ENCODE measurements at regions not wholly inside any gene's neighbourhood (a gene's known extent, or its start where the extent isn't known, plus 50 kb on each side); places are given as distances from the start of the nearest gene placed in this dataset.
"Not testable (repeated sequence)": the region's sequence is repeated elsewhere in the genome, so short reads cannot be mapped to it uniquely, and the experiment has no call there.

DNA sequence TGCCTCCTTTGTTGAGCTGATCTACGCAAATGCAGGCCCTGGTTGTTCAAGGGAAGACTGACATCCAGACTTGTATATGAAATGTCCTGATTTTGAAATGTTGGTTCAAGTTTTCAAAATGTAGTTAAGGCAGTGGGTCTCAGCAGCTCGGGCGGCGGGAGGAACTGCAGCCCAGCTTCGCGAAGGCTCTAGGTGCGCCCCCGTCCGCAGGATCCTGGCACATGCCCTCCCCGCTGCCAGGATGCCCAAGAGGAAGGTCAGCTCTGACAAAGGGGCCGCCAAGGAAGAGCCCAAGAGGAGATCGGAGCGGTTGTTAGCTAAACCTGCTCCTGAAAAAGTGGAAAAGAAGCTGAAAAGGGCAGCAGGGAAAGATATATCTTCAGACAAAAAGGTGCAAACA, 1310.1 kb downstream of the ADGRL3 start:
- DNase-seq: no peak

- DNase-seq: no peak
Observed at GRCh38 chr4:62500296-62500695, 1300.2 kb downstream of the ADGRL3 start.

- DNase-seq: no peak
Observed at GRCh38 chr4:62495032-62495431, 1294.9 kb downstream of the ADGRL3 start.

- DNase-seq: not testable (repeated sequence)
Observed at GRCh38 chr4:62491756-62492155, 1291.6 kb downstream of the ADGRL3 start.

DNA sequence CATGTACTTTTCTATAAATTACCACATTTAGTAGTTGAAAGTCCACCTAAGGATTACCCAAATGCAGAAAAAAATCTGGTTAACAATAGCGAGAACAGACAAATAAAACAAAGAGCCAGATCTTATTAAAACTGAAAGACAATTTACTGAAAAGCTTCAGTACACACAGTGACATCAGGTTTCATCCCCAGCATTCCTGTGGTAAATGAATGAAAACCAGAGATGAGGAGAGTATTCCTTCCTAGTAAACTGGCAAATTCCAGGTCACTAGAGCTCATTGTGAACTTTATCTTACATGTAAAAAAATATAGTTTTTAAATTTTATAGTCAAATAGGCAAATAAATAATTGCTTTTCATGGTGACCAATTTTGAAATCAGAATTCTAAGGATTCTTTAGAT, 1290.5 kb downstream of the ADGRL3 start:
- DNase-seq: no peak

DNA sequence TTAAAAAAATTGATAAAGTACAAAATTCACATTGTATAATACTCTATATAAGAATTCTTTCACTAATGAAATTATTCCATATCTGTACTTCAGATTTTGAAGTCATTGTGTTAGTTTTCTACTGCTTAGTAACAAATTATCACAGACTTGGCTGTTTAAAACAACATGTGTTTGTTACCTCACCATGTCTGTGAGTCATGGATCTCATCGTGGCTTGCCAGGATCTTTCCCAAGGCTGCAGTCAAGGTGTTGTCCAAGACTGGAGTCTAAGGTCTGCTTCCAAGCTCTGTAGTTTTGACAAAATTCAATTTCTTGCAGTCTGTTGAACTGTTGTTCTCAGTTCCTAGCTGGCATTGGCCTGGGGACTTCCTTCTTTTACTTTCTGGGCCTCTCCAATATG, 1286.9 kb downstream of the ADGRL3 start:
- DNase-seq: no peak

GRCh38 chr4:62484357-62484756, 1284.2 kb downstream of the ADGRL3 start:
- no peak for DNase-seq

- DNase-seq: no peak
Observed at GRCh38 chr4:62482355-62482754, 1282.2 kb downstream of the ADGRL3 start.

DNA sequence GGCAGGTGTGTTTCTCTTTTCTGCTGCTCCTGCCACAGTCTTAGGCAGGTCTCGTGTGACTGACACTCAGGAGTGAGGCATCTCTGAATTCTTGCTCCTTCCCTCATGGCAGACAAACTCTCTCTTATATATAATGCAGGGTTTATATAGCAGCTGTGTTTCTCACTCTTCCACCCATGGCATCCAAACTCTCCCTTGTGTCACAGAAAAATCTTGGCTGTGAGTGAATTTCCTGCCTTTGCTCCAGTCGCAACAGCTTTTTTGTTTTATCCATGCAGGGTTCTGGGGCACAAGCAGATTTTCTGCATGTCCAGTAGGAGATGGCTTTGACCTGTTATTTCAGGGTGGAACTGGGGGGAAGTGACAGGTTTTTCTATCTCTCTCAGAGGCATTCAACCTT, 1275.5 kb downstream of the ADGRL3 start:
- DNase-seq: no peak

DNA sequence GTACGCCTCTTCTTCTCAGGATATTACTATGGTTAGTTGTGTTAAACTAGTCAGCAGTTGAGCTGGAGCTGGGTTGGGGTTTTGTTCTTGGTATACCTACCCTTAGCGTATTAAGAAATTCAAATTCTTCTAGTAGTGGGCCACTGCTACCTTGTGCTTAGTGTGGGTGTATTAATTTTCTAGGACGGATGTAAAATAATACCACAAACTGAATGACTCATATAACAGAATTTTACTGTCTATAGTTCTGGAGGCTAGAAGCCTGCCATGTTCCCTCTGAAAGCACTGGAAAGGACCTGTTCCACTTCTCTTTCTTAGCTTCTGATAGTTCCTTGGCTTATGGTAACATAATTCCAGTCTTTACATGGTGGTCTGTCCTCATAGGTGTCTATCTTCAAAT, 1274.7 kb downstream of the ADGRL3 start:
- no peak for DNase-seq

DNA sequence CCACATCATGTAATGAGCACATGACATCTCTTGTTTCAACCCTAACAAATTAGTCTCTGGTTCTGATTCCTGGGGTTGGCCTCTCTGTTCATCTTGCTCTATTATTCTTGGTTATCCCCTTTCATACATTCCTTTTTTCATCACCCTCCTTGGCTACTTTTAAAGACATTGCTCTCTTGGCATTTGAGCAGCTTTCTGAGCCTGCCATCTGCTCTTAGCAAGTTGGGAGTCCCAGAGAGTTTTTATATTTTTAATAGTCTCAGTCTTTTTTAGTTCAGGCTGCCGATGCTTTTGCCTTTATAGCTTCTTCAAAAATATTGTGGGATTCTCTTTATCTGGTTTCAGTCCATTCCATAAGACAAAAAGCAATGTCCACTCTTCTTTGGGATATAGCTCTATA, 1270.9 kb downstream of the ADGRL3 start:
- DNase-seq: no peak

DNA sequence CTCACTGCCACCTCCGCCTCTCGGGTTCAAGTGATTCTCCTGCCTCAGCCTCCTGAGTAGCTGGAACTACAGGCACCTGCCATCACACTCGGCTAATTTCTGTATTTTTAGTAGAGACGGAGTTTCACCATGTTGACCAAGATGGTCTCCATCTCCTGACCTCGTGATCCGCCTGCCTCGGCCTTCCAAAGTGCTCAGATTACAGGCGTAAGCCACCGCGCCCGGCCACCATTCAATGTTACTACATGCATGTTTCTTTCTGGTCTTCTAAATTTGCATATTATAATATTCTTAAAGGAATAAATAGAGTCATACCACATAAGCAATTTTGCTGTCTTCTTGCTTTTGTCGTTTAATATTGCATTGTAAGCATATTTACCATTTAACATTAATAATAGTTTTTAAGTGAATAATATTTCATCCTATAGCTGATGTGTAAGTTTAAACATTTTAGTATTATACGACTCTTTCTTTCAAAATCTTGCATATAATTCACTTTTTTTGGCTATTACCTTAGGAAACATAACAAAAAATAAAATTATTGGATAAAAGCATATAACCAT, 1270.4 kb downstream of the ADGRL3 start:
- no peak for DNase-seq

DNA sequence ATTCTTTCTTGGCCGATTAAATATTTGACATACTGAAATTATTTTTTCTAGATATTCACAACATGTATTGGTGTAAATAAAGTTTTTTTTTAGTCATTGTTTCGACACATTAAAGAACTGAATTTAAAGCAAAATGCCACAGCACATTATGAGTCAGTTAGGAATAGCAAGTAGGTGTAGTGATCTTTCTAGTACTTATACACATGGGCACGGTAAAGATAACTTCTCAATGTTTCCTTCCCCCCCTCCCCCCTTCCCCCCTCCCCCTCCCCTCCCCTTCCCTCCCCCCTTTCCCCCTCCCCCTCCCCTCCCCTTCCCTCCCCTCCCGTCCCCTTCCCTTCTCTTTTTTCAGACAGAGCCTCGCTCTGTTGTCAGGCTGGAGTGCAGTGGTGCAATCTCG, 1269.9 kb downstream of the ADGRL3 start:
- no peak for DNase-seq

DNA sequence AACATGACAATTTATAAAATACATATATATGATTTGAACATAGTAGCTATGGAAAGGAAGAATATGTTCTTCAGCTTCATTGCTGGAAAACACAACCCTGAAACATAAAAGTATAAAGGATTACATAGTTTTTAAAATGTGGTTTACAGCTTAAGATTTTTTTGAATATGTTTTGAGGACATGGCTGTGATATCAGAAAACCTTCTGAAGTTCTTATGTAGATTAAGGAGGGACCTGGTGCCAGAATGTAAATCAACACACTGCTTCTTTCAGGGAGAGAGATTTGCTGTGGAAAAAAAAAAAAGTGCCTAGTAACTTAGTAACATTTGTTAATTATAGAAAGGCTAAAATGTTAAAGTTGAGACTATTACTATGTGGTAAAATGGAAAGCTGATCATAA, 1261.8 kb downstream of the ADGRL3 start:
- DNase-seq: no peak

DNA sequence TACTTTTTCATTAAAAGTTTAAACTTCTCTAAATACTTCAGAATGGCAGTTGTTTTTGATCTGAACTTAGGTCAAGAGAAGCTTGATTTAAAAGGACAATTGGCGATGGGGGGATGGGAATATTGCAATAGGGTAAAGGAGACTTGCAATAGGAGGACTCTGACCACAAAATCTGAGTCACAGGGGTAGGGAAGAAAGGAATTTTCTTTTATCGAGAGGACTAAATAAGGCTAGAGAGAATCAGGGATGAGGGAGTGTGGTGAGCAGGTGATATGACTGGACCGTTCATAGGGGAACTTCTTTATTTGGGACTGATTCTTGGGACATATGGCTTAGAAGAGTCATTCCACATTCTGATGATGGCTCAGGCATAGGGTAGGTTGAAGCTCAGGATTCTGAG, 1260.2 kb downstream of the ADGRL3 start:
- no peak for DNase-seq

GRCh38 chr4:62457356-62457755, 1257.2 kb downstream of the ADGRL3 start:
- DNase-seq: no peak

GRCh38 chr4:62455871-62456270, 1255.7 kb downstream of the ADGRL3 start:
- no peak for DNase-seq

DNA sequence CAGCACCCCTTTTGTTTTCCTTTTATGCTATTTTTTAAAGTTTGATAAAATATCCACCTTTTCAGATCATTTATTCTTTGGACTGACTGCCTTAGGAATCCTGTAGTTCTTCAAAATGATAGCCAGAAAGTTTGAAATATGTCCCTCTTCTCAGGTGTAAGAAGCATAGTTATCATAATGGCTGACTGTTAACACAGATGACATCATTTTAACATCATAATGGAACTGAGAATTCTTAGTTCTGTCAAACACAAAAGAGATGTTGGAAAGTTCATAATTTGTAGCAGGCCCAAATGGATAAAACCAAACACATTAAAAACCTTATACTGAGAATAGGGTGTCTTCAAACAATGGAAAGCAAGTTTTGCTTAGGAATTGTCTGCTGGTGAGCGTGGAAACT, 1254.4 kb downstream of the ADGRL3 start:
- no peak for DNase-seq

- DNase-seq: no peak
Observed at GRCh38 chr4:62450740-62451139, 1250.6 kb downstream of the ADGRL3 start.

DNA sequence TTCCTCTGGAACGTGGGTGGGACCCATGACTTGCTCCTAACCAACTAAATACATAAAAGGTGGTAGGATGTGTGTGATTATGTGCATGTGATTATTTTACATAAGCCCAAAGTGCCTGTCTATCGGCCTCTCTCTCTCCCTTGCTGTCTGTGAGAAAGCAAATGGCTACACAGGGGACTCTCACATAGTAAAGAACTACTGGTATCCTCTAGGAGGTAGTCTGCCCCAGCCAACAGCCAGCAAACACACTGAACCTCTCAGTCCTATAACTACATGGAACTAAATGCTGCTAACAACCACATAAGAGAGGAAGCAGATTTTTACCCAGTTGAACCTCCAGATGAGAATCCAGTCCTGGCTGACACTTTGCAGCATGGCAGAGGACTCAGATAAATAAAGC, 1249.4 kb downstream of the ADGRL3 start:
- no peak for DNase-seq

DNA sequence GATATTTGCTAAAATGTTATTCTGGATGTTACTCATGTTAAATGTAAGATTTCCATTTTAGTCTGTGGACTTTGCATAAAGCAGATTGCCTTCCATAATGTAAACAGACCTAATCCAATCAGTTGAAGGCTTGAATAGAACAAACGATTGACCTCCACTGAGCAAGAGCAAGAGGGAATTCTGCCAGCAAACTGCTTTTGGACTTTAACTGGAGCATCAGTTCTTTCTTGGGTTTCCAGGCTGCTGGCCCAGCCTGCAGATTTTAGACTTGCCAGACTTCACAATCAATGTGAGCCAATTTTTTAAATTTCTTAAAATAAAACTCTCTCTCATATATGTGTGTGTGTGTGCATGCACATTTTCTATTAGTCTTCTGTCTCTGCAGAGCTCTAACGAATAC, 1248.8 kb downstream of the ADGRL3 start:
- DNase-seq: no peak

- DNase-seq: no peak
Observed at GRCh38 chr4:62439051-62439450, 1238.9 kb downstream of the ADGRL3 start.

GRCh38 chr4:62434921-62435320, 1234.8 kb downstream of the ADGRL3 start:
- DNase-seq: no peak

DNA sequence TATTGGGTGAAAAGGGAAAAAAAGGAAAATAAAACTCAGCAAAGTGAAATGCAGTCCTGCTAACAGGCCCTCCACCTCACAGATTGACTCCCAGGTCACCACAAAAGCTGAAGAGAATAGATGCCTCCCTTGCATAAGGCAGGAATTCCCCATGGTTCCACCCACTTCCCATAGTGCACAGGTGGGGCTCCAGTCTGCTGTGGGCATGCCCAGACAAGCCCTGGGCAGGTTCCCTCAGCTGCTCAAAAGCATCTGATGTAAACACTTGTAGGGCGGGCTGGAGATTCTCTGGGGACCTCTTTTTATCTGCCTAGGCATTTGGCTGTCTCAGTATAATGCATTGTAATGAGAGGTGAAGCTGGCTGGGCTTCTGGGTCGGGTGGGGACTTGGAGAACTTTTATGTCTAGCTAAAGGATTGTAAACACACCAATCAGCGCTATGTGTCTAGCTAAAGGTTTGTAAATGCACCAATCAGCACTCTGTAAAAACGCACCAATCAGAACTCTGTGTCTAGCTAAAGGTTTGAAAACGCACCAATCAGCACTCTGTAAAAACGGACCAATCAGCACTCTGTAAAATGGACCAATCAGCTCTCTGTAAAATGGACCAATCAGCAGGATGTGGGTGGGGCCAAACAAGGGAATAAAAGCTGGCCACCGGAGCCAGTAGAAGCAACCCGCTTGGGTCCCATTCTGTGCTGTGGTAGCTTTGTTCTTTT, 1231.5 kb downstream of the ADGRL3 start:
- DNase-seq: not testable (repeated sequence)

DNA sequence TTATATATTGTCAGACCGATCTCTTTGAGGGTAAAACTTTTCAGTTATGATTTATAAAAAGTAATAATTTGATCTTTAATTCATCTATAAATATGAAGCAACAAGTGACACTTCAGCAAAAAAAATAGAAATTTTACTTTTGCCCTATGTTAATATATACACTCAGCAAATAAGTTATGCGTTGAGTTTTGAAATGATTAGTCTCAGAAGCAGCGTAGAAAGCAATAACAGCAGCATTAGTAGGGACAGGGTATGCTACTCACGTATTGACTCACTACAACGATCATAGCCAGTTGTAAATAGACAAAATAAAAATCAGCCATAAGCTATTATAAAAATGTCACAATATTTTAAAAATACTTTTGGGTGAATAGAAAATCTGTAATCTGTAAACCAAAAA, 1229.2 kb downstream of the ADGRL3 start:
- no peak for DNase-seq
